GM19238 (cell line): ENCODE measurements at regions not wholly inside any gene's neighbourhood (a gene's known extent, or its start where the extent isn't known, plus 50 kb on each side); places are given as distances from the start of the nearest gene placed in this dataset.
A peak's percentile ranks its signal among the peaks of the same experiment; 100 is the strongest.

Source experiments
- DNase-seq: peaks from one replicate; pipeline ENCODE4 v3.0.0; 2011; ENCODE audit warnings: low spot score; ENCODE audit not compliant: insufficient read length

DNA sequence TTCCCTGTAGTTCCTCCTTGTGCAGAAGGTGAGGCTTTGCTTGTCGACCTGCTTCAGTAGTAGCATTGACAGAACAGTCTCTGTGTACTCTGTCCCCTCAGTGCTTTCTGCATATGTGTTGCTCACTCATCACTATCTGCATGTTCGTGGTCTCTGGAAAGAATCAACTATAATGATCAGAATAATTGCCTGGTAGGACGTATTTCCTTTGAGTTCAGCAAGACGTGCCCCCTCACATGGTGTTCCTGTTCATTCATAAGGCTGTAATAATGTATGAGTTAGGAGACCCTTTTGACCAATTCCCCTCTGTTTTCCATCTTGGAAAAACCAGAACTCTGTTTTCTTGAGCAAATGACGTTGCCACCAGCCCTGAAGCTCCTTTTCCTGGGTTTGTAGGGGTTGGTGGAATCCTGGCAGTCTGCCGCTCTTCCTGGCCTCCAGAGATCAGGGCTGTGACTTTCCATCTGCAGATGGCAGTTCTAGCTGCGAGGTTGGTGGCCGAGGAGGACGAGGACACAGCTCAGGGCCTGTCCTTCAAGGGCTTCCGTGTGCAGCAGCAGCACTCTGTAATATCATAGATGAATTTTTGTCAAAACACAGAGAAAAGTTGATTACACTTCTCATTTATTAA is 61.9 kb downstream of the EXOSC2 start:
- no peak for DNase-seq

DNA sequence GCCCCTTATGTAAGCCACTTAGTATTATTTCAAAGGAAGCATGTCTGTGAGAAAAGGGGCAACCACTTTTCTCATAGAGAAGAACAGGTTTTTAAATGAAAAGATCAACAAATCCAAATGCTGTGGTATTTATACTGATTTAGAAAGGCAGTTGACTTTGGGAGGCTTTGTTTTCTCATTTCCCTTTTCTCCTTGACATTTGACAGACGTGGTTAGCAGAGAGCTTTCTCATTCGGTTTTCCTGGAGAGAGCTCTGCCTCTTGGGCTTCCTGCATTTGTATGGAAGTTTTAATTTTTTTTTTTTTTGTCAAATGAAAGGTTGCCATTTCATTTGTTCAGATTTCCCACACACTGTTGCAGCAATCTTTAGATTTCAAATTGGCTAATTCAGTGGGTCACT is 62.5 kb downstream of the EXOSC2 start:
- DNase-seq: no peak

DNA sequence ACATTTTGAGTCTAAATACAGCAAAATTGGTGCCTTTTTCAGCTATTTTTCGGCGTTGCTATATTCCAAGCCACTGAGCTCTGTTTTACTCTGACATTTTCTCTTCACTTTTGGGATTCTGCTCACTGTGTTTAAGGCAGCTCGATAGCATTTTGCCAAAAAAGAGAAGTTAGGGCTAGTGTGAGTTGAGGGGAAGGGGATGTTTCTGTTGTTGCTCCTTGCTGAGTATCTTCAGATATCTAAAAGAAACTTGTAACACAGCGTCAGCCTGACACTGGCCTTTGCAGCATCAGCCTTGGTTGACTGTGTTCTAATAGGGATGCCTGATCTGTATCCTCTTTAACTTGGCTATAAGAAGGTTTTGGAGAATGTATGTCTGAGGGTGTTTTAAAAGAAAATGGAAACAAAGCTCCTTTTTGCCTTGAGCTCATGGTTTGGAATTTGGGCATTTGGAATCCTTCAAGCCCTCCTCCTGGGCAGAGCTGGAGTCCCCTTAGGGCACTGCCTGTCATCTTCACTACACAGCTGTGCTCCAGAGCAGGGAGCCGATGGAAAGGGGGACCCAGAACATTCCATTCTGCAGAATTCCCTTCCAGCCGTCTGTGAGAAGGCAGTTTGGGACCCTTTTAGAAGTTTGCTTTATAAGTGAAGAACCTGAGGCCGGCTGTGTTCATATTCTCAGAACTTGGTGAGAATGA is 63.0 kb downstream of the EXOSC2 start:
- DNase-seq: no peak

DNA sequence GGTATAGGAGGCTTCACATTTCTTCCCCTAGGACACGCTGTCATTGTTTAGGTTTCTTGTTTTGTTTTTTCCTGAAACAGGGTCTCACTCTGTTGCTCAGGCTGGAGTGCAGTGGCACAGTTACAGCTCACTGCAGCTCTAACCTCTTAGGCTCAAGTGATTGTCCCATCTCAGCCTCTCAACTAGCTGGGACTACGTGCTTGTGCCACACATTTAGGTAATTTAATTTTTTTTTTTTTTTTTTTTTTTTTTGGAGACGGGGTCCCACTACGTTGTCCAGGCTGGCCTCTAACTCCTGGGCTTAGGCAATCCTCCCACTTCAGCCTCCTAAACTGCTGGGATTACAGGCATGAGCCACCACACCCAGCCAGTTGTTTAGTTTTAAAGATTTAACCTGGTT is 66.2 kb downstream of the EXOSC2 start:
- DNase-seq: no peak

DNA sequence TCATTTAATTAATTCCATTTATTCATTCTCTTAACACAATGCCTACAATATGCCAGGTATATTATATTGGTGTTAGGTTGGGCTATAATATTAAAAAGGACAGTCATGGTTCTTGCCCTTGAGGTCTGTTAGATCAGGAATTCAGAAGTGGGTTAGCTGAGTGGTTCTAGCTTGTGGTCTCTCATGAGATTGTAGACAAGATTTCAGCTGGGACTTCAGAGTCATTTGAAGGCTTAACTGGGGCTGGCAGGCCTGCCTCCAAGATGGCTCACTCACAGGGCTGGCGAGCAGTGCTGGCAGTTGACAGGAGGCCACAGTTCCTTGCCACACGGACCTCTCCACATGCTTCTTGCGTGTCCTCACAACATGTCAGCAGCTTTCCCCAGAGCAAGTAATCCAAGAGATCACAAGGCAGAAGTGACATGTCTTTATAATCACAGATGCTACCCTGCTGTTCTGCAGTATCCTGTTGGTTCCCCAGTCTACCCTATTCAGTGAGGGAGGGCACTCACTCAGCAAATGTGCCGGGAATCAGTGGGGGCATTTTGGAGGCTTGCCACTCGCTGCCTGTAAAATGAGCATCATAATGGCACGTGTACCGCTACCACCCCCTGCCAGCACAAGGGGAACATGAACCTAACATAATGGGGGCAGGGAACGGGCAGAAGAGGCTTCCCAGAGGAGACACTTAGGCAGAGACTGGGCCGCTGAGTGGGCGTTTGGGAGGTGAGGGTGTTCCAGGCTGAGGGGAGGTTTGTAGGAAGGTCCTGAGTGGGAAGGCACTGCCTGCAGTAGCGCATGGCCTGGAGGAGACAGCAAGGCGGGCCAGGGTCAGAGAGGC is 70.0 kb downstream of the EXOSC2 start:
- no peak for DNase-seq

DNA sequence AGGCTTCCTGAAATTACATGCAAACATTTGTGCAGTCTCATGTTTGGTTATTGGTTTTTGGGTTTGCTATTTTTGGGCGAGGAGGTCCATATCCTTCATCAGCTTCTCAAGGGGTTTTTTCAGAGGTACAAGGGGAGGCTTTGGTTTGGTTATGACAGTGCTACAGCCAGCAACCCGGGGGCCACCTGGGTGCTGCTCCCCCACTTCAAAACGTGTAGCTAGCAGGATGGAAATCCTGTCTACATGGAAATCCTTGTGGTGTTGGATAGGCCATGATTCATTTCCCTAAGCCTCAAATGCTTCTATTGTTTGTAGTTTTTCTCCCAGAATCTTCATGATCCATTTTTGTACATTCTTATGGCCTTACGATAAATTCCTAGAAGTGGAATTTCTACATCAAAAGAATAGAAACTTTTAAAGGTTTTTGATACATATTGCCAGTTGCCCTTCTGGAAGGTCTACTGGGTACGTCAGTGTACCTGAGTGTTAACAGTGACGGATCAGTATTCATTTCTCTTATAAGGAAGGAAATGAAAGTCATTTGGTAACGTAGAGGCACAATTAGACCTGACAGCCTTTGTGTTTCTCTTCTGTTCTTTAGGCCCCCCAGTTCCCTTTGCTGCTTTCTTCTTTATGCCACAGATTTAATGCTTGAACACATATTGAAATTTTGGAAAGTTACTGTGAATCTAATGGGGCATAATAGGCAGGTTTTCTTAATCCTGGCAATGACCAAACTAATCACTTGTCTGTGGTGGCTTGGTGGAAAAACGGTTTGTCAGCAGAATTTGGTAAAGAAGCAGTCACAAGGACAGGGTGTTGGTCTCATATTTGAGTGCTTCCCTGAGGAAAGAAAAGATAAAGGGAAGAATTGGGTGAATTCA is 69.7 kb upstream of the ABL1 start:
- peak; percentile 18 for DNase-seq

DNA sequence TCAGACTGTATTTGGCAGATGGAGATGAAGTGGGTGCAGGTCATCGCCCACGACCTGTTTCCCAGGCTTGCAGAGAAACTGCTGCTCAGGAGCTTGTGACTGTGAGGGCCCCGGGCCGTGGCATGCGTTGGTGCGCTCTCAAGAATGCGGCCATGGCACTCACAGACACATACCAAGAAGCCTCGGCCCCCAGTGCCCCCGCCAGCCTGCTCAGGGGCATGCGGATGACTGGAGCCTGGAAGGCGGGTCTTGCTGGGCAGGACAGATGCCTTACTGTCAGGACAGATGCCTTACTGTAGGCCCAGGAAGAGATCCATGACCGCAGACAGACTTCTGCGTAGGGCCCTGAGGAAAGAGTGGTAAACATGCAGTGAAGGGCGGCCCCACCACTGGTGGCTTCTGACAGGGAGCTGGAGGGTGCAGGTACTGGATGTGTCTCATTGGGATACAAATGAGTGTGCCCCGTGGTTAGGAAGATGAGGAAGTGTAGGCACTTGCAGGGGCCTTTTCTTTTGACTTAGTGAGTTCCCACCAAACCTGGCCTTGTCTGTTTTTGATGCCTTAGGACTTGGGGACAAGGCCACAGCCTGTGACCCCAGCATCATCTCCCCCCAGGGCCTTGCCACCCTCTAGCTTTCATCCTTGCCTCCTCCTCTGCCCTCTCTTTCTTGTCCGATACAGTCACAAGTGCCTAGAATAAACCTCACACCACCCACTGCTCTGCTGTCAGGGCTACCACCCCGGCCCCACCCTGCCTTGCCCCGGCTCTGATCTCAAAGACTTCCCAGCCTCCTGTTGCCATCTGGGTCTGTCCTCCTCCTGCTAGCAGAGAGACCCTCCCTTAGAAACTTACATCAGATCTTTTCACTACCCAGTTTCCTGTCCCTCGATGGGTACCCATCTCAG is 68.8 kb upstream of the ABL1 start:
- DNase-seq: no peak

DNA sequence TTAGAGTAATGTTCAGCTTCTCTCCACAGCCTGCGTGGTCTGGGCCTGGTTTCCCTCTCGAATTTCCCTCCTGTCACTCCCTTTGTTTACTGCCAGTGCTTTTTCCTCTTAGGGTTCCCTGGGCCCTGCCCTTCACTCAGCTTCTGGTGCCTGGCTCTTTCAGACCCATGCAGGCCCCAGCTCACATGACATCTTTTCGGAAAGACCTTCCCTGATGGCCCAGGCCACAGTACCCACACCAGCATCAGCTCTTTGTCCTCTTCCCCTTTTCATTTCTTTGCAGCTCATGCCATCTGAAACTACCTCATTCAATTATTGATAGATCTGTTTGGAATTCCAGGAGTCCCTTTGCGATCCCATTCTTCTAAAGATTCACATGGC is 68.1 kb upstream of the ABL1 start:
- DNase-seq: no peak

DNA sequence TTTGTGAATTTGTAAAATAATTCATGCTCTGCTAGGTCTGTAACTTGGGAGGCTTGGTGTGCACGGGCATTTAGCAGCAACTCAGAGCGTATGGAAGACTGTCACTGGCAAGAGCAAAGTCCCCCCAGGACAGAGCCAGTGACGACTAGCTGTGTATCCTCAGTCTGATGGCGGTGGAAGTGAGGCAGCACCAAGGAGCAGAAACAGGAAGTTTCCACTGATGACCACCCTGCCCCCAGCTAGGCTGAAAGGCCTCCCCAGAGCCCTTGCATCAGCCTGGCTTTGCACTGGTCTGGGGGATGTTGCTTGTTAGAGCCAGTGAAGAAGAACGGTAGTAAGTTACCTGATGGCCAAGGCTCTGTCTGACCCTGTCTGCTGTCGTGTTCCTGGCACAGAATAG is 66.8 kb upstream of the ABL1 start:
- DNase-seq: no peak

DNA sequence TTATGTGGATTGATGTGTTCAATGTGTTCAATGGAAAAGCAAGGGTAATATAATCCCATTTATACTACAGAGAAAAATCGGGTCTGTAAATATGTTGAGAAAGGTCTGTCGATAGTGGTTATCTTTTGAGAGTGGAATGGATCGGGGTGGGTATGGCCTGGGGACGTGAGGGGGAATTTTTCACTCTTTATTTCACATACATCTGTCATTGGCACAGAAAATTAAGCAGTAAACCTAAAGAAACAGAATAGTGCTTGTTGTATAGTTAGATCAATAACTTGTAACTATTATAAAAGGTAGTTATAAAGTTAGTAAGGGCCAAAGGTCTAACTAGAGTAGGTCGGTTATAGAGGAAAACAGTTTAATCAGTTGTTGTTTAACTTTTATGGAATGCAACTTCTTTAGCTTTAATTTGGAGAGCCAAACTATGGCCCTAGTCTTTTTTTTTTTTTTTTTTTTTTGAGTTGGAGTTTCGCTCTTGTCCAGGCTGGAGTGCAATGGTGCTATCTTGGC is 66.1 kb upstream of the ABL1 start:
- DNase-seq: no peak

DNA sequence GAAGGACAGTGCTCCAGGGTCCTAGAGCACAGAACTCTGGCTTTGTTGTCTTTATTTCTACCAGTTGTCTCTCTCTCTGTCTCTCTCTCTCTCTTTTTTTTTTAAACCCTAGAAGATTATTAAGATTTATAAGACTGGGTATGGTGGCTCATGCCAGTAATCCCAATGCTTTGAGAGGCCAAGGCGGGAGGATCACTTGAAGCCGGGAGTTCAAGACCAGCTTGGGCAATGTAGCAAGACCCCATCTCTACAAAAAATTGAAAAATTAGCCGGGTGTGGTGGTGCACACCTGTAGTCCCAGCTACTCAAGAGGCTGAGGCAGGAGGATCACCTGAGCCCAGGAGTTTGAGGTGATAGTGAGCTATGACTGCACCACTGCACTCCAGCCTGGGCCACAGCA is 65.0 kb upstream of the ABL1 start:
- no peak for DNase-seq

DNA sequence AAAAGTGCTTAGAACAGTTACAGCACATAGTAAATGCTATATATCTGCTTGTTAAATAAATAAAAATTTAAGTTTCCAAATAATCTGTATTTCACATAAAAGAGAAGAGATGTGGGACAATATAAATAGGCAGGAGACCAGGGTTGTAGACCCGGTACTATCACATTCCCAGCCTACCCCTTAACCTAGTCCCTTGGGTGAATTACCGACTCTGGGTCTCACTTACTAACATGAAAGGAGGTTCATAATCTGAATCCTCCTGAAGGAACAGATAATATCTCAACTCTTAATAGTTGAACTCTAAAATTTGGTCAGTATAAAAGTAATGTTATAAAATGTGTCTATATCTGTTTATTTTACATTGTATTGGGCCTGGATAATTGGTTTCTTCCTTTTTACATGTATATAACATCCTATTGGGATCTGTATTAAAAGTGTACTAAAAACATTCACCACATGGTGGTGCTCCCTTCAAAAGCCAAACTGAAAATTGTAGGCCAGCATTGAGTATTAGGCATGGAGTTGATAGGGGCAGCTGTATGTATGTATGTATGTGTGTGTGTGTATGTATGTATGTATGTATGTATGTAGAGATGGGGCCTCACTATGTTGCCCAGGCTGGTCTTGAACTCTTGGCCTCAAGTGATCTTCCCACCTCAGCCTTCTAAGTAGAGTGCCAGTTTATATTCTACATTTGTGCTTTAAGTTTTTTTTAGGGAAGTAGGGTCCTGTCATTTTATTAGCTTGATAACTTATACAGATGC is 64.2 kb upstream of the ABL1 start:
- no peak for DNase-seq

DNA sequence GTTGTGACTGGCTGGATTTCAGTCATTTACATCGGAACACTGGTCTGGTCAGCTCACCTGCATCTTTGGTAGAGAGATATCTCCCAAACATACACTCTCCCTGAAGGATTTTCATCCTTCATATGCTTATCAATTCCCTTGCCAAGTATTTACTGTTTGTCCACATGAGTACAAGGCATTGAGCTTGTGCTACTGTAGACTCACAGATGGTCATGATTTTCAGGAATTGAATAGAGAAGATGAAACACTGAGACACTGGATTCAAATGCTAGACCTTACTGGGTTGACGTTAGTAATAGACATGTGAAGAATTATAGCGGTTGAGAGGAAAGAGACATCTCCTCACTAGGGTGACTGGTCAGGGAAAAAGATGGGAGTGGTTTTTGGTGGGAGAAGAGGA is 62.9 kb upstream of the ABL1 start:
- no peak for DNase-seq

DNA sequence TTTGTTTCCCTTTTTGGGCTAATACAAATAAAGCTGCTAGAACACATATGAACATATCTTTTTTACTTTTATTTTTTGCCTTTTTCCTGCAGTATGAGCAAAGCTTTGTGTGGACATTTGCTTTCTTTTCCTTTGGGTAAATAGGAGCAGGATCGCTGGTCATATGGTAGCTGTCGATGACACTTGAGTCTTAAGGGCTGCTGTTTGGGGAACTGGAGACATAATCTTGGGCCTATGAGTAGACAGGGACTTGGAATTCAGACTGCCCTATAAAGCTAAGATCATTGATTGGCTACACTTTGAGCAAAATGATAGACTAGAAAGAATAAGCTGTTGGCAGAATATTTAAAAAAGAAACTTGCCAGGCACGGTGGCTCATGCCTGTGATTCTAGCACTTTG is 60.9 kb upstream of the ABL1 start:
- no peak for DNase-seq

DNA sequence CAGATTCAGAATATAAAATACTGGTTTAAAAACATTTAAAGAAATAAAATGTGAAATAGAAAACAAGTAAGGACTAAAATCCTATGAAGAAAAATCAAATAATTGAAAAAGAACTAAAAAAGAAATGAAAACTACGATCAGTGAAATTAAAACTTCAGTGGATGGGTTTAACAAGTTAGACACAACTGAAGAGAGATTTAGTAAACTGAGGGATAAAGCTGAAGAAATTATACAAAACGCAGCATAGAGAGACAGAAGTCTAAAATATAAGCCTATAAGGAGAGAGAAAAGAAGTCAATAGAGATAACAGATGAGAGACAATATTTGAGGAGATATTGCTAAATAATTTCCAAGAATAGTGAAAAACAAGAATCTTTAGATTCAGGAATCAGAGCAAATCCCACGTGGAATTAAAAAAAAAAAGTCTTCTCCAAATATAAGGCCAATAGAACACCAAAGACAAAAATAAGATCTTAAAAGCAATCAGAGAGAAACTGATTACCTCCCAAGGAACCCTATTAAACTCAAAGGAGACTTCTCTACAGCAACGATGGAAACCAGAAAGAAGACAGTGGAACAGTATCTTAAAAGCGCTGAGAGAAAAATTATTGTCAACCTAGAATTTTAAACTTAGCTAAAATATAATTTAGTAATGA is 59.6 kb upstream of the ABL1 start:
- DNase-seq: no peak

DNA sequence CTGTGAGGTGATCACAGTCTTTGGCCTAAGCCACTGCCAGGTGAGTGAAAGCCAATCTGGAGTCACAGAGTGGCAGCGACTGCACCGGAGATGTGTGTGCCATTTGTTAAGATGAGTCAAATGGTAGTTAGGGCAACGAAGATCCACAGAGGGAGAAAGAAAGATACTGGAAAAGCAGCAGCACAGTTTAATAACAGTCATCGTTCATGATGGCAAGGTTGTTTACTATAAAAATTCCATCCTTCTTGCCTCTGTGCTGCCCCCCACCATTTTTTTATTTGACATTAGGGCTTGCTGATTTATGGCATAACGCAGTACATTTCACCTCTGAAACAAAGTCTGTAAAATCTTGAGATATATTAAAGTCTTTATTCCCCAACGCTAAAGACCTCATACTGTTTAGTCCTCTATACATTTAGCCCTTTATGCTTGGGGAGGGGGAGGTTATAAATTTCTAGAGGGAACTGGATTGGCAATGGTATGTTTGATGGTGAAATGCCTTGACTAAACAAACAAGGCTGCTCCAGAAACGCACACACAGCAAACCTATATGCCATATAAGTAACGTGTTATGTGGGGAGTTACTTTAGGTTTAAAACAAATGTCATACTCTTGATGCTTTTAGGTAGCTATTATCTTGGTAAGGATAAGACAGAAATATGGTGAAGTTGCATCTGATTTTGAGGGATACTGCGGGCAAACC is 55.8 kb upstream of the ABL1 start:
- DNase-seq: no peak

DNA sequence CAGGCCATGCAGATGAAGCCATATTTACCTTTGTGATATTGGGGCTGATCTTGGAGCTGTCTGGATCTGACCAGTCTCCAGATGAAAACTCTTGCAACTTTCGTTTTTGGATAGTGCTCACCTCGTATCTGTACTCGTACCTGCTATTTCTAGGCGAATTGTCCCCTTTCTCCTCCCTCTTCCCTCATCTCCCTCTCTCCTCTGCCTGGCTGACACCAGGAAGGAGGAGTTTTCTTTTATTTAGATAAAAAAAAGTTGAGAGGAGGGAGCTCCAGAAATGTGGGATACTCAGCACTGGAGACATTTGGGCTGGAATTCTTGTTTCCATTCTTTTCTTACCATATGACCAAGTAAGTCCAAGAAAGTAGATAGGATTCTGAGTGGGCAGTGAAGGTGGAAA is 54.6 kb upstream of the ABL1 start:
- DNase-seq: no peak

DNA sequence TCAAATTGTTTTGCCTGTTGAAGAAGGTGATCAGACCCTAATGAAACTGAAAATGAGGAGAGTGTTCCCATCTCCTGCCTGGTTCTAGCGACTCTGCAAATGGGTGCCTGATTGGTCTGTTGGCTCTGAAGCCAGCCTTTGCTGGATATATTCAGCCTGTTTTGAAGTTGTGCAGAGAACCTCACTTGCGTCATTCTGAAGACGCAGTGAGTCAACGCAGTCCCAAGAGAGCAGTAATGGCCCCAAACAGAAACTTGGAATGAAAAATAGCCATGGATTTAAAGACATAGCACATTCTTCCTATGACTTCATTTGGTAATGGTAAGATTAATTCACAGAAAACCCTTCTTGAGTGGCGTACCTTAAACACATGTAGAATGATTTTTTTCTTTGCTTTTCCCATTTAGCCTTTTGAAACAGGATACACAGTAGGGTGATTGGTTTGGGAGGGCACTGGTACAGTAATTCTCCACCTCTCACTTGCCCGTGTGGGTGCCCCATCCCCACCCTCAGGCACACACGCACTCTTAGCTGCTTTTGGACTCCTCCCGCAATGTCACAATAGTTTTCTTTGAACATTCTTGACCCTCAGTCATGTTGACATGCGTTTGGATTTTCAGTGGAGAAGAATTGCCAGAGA is 54.1 kb upstream of the ABL1 start:
- DNase-seq: no peak
